HFFc6 (cell line): ENCODE measurements at regions not wholly inside any gene's neighbourhood (a gene's known extent, or its start where the extent isn't known, plus 50 kb on each side); places are given as distances from the start of the nearest gene placed in this dataset.
"Not testable (repeated sequence)": the region's sequence is repeated elsewhere in the genome, so short reads cannot be mapped to it uniquely, and the experiment has no call there.

Source experiments
- DNase-seq: peaks from one replicate; pipeline ENCODE4 v3.0.0-alpha.2; 2018
- H3K27ac Mint-ChIP-seq: 2 replicates; pipeline ENCODE4 v1.8.0; 2020; ENCODE audit warnings: mild to moderate bottlenecking, mixed read lengths
- H3K27me3 Mint-ChIP-seq: 2 replicates; pipeline ENCODE4 v1.8.0; 2021; ENCODE audit warnings: mild to moderate bottlenecking, moderate library complexity, mixed read lengths; ENCODE audit not compliant: insufficient read depth
- H3K36me3 Mint-ChIP-seq: 2 replicates; pipeline ENCODE4 v1.8.0; 2021; ENCODE audit warnings: low read depth, mixed read lengths
- H3K4me1 Mint-ChIP-seq: 2 replicates; pipeline ENCODE4 v1.8.0; 2020; ENCODE audit warnings: low read depth, mixed read lengths
- H3K4me3 Mint-ChIP-seq: 2 replicates; pipeline ENCODE4 v1.8.0; 2020; ENCODE audit warnings: mild to moderate bottlenecking, moderate library complexity, mixed read lengths
- H3K9me3 Mint-ChIP-seq: 2 replicates; pipeline ENCODE4 v1.8.0; 2020; ENCODE audit warnings: mild to moderate bottlenecking, mixed read lengths
- TF ChIP-seq, protein P1 (sequence below): fragments of 200-600 bp; sonication (generic); IDR thresholded peaks from 2 replicates; pipeline ENCODE4 v1.5.0; 2021; ENCODE audit warnings: antibody characterized with exemption, mild to moderate bottlenecking

GRCh38 chr4:183012879-183013729 lies 86.0 kb upstream of the WWC2 start:
- no peak for DNase-seq
- Mint-ChIP-seq H3K36me3 (no peaks in the 10 kb centered on the region), H3K27me3 (peaks cover 30% of the 10 kb centered on the region), H3K9me3 (no peaks in the 10 kb centered on the region), H3K4me3 (no peak overlapping the region), H3K4me1 (no peaks in the 10 kb centered on the region), H3K27ac (no peak overlapping the region)
- TF ChIP-seq, protein P1, sequence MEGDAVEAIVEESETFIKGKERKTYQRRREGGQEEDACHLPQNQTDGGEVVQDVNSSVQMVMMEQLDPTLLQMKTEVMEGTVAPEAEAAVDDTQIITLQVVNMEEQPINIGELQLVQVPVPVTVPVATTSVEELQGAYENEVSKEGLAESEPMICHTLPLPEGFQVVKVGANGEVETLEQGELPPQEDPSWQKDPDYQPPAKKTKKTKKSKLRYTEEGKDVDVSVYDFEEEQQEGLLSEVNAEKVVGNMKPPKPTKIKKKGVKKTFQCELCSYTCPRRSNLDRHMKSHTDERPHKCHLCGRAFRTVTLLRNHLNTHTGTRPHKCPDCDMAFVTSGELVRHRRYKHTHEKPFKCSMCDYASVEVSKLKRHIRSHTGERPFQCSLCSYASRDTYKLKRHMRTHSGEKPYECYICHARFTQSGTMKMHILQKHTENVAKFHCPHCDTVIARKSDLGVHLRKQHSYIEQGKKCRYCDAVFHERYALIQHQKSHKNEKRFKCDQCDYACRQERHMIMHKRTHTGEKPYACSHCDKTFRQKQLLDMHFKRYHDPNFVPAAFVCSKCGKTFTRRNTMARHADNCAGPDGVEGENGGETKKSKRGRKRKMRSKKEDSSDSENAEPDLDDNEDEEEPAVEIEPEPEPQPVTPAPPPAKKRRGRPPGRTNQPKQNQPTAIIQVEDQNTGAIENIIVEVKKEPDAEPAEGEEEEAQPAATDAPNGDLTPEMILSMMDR, result peak; percentile 15; the same call in 1 of the 2 replicates

DNA sequence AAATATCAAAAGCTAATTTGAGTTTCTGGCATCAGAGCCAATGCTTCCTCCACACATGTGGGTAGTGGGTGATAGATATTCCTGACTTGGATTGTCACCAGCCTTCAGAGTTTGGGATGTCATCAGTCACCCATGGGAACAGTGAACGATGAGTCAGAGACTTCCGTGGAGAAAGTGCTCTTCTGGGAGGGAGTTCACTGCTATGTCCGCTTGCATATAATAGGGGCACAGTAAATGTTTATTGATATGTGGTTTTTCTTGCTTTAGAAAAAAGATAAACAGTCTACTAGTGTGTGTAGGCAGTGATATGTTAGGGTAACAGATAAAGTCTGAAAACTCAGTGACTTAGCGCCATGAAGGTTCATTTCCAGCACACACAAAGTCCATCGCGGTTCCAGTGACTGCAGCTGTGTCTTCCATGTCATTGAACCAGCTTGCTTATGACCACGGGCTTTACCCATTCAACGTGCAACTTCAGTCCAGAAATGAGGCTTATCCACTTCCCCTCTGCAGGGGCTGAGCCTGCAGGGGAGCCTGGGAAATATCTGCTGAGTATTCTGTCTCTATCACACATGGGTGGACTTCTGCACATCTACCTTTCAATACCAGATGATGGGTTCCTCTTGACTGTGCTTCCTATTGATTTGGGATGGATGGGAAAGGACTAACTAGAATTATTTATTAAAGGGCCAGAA lies 87.7 kb upstream of the WWC2 start:
- no peak overlapping the region for H3K27ac Mint-ChIP-seq
- TF ChIP-seq, protein P1, result no peak
- H3K4me3 Mint-ChIP-seq, result no peak overlapping the region
- DNase-seq, result no peak
- peaks cover 30% of the 10 kb centered on the region for H3K27me3 Mint-ChIP-seq
- H3K36me3 Mint-ChIP-seq, result no peaks in the 10 kb centered on the region
- no peaks in the 10 kb centered on the region for H3K4me1 Mint-ChIP-seq
- no peaks in the 10 kb centered on the region for H3K9me3 Mint-ChIP-seq

- Mint-ChIP-seq H3K27me3 (peaks cover 36% of the 10 kb centered on the region), H3K4me1 (no peaks in the 10 kb centered on the region), H3K27ac (no peak overlapping the region), H3K4me3 (no peak overlapping the region), H3K9me3 (peaks cover 6% of the 10 kb centered on the region; the same call in 1 of the 2 replicates), H3K36me3 (0 out of 2 replicates have a peak, but pooled peaks cover 4% of the 10 kb centered on the region)
- DNase-seq, result no peak
- TF ChIP-seq, protein P1, result no peak
Observed at GRCh38 chr4:183008492-183008891, 90.6 kb upstream of the WWC2 start.

- H3K4me1 Mint-ChIP-seq, H3K4me3 Mint-ChIP-seq, DNase-seq, H3K36me3 Mint-ChIP-seq, H3K9me3 Mint-ChIP-seq, H3K27ac Mint-ChIP-seq: not testable (repeated sequence)
- H3K27me3 Mint-ChIP-seq, result peaks cover 16% of the 10 kb centered on the region
Observed at GRCh38 chr4:183004370-183004769, 87.2 kb upstream of the DCTD start.

DNA sequence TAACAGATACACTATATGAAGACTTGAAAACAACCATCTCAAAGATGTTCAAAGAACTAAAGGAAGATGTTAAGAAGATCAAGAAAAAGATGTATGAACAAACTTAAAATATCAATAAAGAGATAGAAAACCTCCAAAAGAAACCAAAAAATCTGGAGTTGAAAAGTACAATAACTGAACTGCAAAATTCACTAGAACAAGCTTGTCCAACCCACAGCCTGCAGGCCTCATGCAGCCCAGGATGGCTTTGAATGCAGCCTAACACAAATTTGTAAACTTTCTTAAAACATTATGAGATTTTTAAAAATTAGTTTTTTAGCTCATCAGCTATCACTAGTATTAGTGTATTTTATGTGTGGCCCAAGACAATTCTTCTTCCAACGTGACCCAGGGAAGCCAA lies 77.0 kb upstream of the DCTD start:
- H3K4me3 Mint-ChIP-seq, result no peak overlapping the region
- TF ChIP-seq, protein P1, result no peak
- no peaks in the 10 kb centered on the region for H3K4me1 Mint-ChIP-seq
- H3K27ac Mint-ChIP-seq, result no peak overlapping the region
- H3K36me3 Mint-ChIP-seq, result peaks cover 21% of the 10 kb centered on the region
- H3K27me3 Mint-ChIP-seq, result peaks cover 2% of the 10 kb centered on the region
- no peak for DNase-seq
- H3K9me3 Mint-ChIP-seq, result peaks cover 12% of the 10 kb centered on the region; the same call in 1 of the 2 replicates
